HEK293T (cell line): ENCODE measurements at regions not wholly inside any gene's neighbourhood (a gene's known extent, or its start where the extent isn't known, plus 50 kb on each side); places are given as distances from the start of the nearest gene placed in this dataset.

Experiments
- ARNT ChIP-seq: fragments of 450-650 bp; IDR thresholded peaks from 2 replicates; pipeline ENCODE4 v1.6.1; 2017; ENCODE audit warnings: mild to moderate bottlenecking
- ELF4 ChIP-seq: fragments of 450-650 bp; IDR thresholded peaks from 2 replicates; pipeline ENCODE4 v1.6.1; 2017; ENCODE audit warnings: antibody characterized with exemption
- FOXA1 ChIP-seq: fragments of 450-650 bp; IDR thresholded peaks from 2 replicates; pipeline ENCODE4 v1.6.1; 2016; ENCODE audit warnings: mild to moderate bottlenecking
- L3MBTL2 ChIP-seq: fragments of 450-650 bp; conservative IDR thresholded peaks from 2 replicates; pipeline ENCODE4 v1.6.1; 2016; ENCODE audit warnings: mild to moderate bottlenecking
- NFRKB ChIP-seq: fragments of 450-650 bp; IDR thresholded peaks from 2 replicates; pipeline ENCODE4 v1.6.1; 2016; ENCODE audit warnings: mild to moderate bottlenecking, moderate library complexity
- SP1 ChIP-seq: fragments of 450-650 bp; IDR thresholded peaks from 2 replicates; pipeline ENCODE4 v1.6.1; 2017

- TF ChIP-seq ELF4 (no peak), NFRKB (no peak), FOXA1 (no peak), ARNT (no peak), L3MBTL2 (no peak), SP1 (no peak)
These were observed 95.1 kb downstream of the DKK1 start for GRCh38 chr10:52409195-52409594.
